HAP-1 (cell line): ENCODE measurements at regions not wholly inside any gene's neighbourhood (a gene's known extent, or its start where the extent isn't known, plus 50 kb on each side); places are given as distances from the start of the nearest gene placed in this dataset.
"Not testable (repeated sequence)": the region's sequence is repeated elsewhere in the genome, so short reads cannot be mapped to it uniquely, and the experiment has no call there.

Experiments used
- DNase-seq, 2 experiments: peaks; one replicate each; pipeline ENCODE4 v3.0.0-alpha.2; 2016 to 2020; ENCODE audit warnings: low spot score in 2 of 2
- H3K27me3 ChIP-seq: fragments of 250-450 bp; sonication (Bioruptor Pico); 2 replicates; pipeline ENCODE4 v1.5.1; 2020; ENCODE audit warnings: low read depth, mild to moderate bottlenecking, moderate library complexity
- H3K36me3 ChIP-seq: fragments of 250-450 bp; sonication (Bioruptor Pico); replicated peaks from 2 replicates; pipeline ENCODE4 v1.5.1; 2020; ENCODE audit warnings: mild to moderate bottlenecking
- H3K4me1 ChIP-seq: fragments of 250-450 bp; sonication (Bioruptor Pico); 2 replicates; pipeline ENCODE4 v1.5.1; 2020; ENCODE audit warnings: mild to moderate bottlenecking
- H3K4me3 ChIP-seq: fragments of 250-450 bp; sonication (Bioruptor Pico); 2 replicates; pipeline ENCODE4 v1.5.1; 2020; ENCODE audit warnings: mild to moderate bottlenecking, moderate library complexity
- H3K9me3 ChIP-seq: fragments of 250-450 bp; sonication (Bioruptor Pico); 2 replicates; pipeline ENCODE4 v1.5.1; 2020; ENCODE audit warnings: mild to moderate bottlenecking, moderate library complexity
- in situ Hi-C: fragments of 300-500 bp; cut with MboI; formaldehyde crosslinking; loops from 3 replicates; pipeline ENCODE4 v1.14.3; 2020; ENCODE audit warnings: low sequenced_read_pairs, inconsistent platforms, mixed read lengths

- in situ Hi-C loops: no loop called here
These were observed 732.9 kb downstream of the TDRD15 start for GRCh38 chr2:21856708-21857107.

DNA sequence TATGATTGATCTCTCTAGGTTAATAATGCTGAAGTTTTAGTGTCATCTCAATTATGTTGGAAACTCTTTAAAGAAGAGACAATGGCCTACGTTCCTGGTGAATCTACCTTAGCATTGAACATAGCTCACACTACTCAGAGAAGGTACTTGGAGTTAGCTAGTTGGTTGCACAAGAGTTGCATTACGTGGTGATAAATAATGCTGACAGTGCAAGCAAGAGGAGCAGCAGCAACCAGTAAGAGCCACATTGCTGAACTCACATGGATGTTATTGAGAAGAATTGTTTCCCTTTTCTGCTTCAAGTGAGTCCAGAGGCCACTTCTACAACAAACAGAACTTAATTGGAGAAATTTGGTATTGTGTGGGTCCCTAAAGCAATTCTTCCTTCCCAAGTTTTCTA, 737.1 kb downstream of the TDRD15 start:
- DNase-seq: no peak
- in situ Hi-C loops: no loop called here
- H3K9me3 ChIP-seq: no peaks in the 10 kb centered on the region
- no peaks in the 10 kb centered on the region for H3K27me3 ChIP-seq
- no peaks in the 10 kb centered on the region for H3K36me3 ChIP-seq
- no peaks in the 10 kb centered on the region for H3K4me1 ChIP-seq
- no peak overlapping the region for H3K4me3 ChIP-seq

More at GRCh38 chr2:21856708-21857107, 732.9 kb downstream of the TDRD15 start:
- H3K36me3 ChIP-seq: no peaks in the 10 kb centered on the region
- H3K4me1 ChIP-seq: no peaks in the 10 kb centered on the region
- no peak for DNase-seq
- H3K27me3 ChIP-seq: no peaks in the 10 kb centered on the region
- no peak overlapping the region for H3K4me3 ChIP-seq
- no peaks in the 10 kb centered on the region for H3K9me3 ChIP-seq

DNA sequence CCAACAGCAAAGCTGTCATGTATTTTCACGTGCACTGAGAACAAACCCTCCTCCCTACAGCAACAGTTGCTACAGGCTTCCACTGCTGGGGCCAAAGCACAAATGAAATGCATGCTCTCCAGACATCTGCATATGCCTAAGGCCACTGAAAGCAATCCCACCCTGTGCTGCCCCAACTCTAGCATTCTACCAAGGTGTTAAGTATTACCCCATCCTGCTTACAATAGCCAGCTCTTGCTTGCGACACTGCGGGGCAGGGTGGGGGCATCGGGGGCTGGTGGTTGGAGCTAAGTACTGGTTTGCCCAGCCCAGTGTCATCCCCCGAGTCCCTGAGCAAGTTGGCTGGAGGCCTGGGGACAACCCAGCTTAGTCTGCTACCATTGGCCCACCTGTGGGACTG, 742.5 kb downstream of the TDRD15 start:
- Histone ChIP-seq H3K9me3 (no peaks in the 10 kb centered on the region), H3K4me3 (no peak overlapping the region), H3K27me3 (no peaks in the 10 kb centered on the region), H3K4me1 (no peaks in the 10 kb centered on the region), H3K36me3 (no peaks in the 10 kb centered on the region)
- in situ Hi-C loops: no loop called here
- DNase-seq: no peak

GRCh38 chr2:21887881-21888280, 764.1 kb downstream of the TDRD15 start:
- no peaks in the 10 kb centered on the region for H3K9me3 ChIP-seq
- H3K36me3 ChIP-seq: no peaks in the 10 kb centered on the region
- in situ Hi-C loops: no loop called here
- no peak overlapping the region for H3K4me3 ChIP-seq
- H3K4me1 ChIP-seq: no peaks in the 10 kb centered on the region
- no peak for DNase-seq
- H3K27me3 ChIP-seq: no peaks in the 10 kb centered on the region

DNA sequence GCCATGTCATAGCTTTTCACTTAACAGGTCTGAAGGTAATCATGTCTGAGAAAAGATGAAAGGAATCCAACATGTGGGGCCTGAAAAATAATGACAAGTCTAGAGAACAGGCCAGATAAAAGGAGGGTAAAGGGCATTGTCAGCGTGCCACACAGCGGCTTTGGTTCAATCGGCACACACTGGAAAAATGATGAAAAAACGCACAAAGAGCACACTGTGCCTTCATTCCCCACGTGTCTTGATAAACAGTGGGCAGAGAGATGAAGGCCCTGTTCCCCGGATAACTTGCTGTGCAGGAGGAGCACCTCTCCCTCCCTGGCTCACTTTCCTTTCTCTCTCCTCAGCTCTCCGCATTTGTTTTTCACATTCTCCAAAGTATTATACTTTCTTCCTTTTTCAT, 766.3 kb downstream of the TDRD15 start:
- H3K9me3 ChIP-seq: no peaks in the 10 kb centered on the region
- no peaks in the 10 kb centered on the region for H3K36me3 ChIP-seq
- DNase-seq: no peak
- no peaks in the 10 kb centered on the region for H3K4me1 ChIP-seq
- no peak overlapping the region for H3K4me3 ChIP-seq
- H3K27me3 ChIP-seq: no peaks in the 10 kb centered on the region
- in situ Hi-C loops: no loop called here

DNA sequence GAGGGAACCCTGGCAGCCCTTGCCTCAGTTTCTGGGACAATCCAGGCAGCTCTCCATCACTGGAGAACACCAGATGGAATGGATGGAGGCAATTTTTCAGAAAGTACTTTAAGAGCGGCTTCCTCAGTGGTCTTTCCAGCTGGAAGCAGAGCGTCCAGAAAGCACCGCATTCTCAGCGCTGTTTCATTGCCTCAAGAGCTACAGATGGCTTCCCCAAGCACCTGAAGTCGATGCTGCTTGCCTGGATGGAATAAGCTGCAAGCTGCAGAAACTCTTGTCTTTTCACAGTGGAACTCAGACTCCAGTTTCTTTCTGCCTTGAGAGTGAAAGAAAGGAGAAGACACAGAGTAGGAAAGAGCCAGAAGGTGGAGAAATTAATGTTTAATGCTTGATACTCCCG, 766.9 kb downstream of the TDRD15 start:
- Histone ChIP-seq H3K36me3 (no peaks in the 10 kb centered on the region), H3K4me1 (no peaks in the 10 kb centered on the region), H3K4me3 (no peak overlapping the region), H3K27me3 (no peaks in the 10 kb centered on the region), H3K9me3 (no peaks in the 10 kb centered on the region)
- no peak for DNase-seq
- in situ Hi-C loops: no loop called here

GRCh38 chr2:21891191-21891590, 767.4 kb downstream of the TDRD15 start:
- H3K9me3 ChIP-seq: no peaks in the 10 kb centered on the region
- no peak overlapping the region for H3K4me3 ChIP-seq
- DNase-seq: no peak
- in situ Hi-C loops: no loop called here
- H3K4me1 ChIP-seq: no peaks in the 10 kb centered on the region
- no peaks in the 10 kb centered on the region for H3K36me3 ChIP-seq
- H3K27me3 ChIP-seq: no peaks in the 10 kb centered on the region

- Histone ChIP-seq H3K4me1 (no peaks in the 10 kb centered on the region), H3K27me3 (no peaks in the 10 kb centered on the region), H3K36me3 (no peaks in the 10 kb centered on the region), H3K4me3 (no peak overlapping the region), H3K9me3 (no peaks in the 10 kb centered on the region)
- no peak for DNase-seq
- in situ Hi-C loops: no loop called here
These were observed 768.4 kb downstream of the TDRD15 start for GRCh38 chr2:21892140-21892539.

- H3K4me1 ChIP-seq: no peaks in the 10 kb centered on the region
- no peaks in the 10 kb centered on the region for H3K27me3 ChIP-seq
- H3K4me3 ChIP-seq: no peak overlapping the region
- H3K9me3 ChIP-seq: no peaks in the 10 kb centered on the region
- DNase-seq: no peak
- H3K36me3 ChIP-seq: no peaks in the 10 kb centered on the region
- in situ Hi-C loops: no loop called here
These were observed 771.4 kb downstream of the TDRD15 start for GRCh38 chr2:21895200-21895599.

- H3K36me3 ChIP-seq, H3K9me3 ChIP-seq, DNase-seq, in situ Hi-C loops, H3K27me3 ChIP-seq, H3K4me1 ChIP-seq, H3K4me3 ChIP-seq: not testable (repeated sequence)
These were observed 785.1 kb downstream of the TDRD15 start for GRCh38 chr2:21908712-21909380.

DNA sequence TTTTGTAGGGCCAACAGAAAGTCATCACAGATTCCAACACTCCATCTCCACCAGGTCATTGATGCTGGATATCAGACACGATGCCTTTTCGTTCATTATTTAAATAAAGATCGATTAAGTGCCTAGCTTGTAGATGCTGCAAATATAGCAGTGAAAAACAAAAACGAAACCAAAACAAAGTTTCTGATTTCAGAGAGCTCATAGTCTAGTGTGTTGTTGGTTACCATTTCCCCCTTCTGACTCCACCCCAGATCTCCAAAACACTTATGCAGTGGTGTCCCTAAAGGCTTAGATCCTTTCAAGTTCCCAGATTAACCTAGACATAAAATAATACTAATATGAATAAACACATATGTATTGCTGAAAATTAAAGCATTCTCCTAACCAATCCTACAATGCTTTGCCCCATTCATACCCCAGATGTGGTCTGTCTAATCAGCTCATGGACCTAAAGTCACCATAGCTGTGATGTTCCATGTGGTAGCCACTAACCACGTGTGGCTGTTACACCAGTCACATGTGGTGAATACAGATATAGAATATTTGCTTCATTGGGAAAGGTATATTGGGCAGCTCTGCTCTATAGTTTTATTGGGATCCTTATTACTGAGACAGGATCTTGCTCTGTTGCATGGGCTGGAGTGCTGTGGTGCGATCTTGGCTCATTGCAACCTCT, 787.2 kb downstream of the TDRD15 start:
- Histone ChIP-seq H3K4me3 (no peak overlapping the region), H3K4me1 (no peaks in the 10 kb centered on the region), H3K36me3 (no peaks in the 10 kb centered on the region), H3K9me3 (no peaks in the 10 kb centered on the region), H3K27me3 (no peaks in the 10 kb centered on the region)
- no peak for DNase-seq
- in situ Hi-C loops: no loop called here

DNA sequence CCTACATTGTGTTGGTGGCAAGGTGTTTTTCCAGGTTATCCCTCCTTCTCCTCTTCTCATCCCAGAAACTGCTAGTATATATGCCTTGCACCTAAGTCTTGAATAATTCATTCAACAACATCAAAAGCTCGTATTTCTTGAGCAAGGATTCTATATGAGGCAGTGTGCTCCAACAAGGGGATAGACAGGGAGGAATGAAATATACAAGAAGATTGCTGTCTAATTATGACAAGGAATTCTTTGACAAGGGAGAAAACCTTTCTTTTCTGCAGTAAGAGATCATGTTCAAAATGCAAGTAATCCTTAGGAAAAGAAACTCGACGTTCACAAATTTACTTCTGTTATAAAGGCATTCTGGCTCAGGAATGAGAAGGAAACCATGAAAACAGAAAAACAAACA, 788.6 kb downstream of the TDRD15 start:
- H3K27me3 ChIP-seq: no peaks in the 10 kb centered on the region
- H3K9me3 ChIP-seq: no peaks in the 10 kb centered on the region
- H3K4me1 ChIP-seq: no peaks in the 10 kb centered on the region
- no peaks in the 10 kb centered on the region for H3K36me3 ChIP-seq
- H3K4me3 ChIP-seq: no peak overlapping the region
- in situ Hi-C loops: no loop called here
- DNase-seq: no peak

GRCh38 chr2:21915201-21915600, 791.4 kb downstream of the TDRD15 start:
- H3K4me1 ChIP-seq: no peaks in the 10 kb centered on the region
- no peaks in the 10 kb centered on the region for H3K27me3 ChIP-seq
- in situ Hi-C loops: no loop called here
- no peak overlapping the region for H3K4me3 ChIP-seq
- no peaks in the 10 kb centered on the region for H3K9me3 ChIP-seq
- H3K36me3 ChIP-seq: no peaks in the 10 kb centered on the region
- no peak for DNase-seq

- H3K4me1 ChIP-seq: no peaks in the 10 kb centered on the region
- no peaks in the 10 kb centered on the region for H3K36me3 ChIP-seq
- H3K27me3 ChIP-seq: no peaks in the 10 kb centered on the region
- DNase-seq: no peak
- no peak overlapping the region for H3K4me3 ChIP-seq
- in situ Hi-C loops: no loop called here
- H3K9me3 ChIP-seq: no peaks in the 10 kb centered on the region
These were observed 793.3 kb downstream of the TDRD15 start for GRCh38 chr2:21916934-21917522.
